GM12874 (cell line): ENCODE measurements at regions not wholly inside any gene's neighbourhood (a gene's known extent, or its start where the extent isn't known, plus 50 kb on each side); places are given as distances from the start of the nearest gene placed in this dataset.

Experiments
- TF ChIP-seq, protein P1 (sequence below): IDR thresholded peaks from 2 replicates; pipeline ENCODE4 v1.5.1; 2011; ENCODE audit warnings: low read depth, mild to moderate bottlenecking, control low read depth, low read length, moderate library complexity; ENCODE audit not compliant: insufficient read depth

- TF ChIP-seq, protein P1, sequence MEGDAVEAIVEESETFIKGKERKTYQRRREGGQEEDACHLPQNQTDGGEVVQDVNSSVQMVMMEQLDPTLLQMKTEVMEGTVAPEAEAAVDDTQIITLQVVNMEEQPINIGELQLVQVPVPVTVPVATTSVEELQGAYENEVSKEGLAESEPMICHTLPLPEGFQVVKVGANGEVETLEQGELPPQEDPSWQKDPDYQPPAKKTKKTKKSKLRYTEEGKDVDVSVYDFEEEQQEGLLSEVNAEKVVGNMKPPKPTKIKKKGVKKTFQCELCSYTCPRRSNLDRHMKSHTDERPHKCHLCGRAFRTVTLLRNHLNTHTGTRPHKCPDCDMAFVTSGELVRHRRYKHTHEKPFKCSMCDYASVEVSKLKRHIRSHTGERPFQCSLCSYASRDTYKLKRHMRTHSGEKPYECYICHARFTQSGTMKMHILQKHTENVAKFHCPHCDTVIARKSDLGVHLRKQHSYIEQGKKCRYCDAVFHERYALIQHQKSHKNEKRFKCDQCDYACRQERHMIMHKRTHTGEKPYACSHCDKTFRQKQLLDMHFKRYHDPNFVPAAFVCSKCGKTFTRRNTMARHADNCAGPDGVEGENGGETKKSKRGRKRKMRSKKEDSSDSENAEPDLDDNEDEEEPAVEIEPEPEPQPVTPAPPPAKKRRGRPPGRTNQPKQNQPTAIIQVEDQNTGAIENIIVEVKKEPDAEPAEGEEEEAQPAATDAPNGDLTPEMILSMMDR: no peak
Observed at GRCh38 chr12:92369636-92370035, 224.0 kb upstream of the BTG1 start.

GRCh38 chr12:92369056-92369455 lies 223.4 kb upstream of the BTG1 start:
- TF ChIP-seq, protein P1: no peak

GRCh38 chr12:92365836-92366235 lies 220.2 kb upstream of the BTG1 start:
- TF ChIP-seq, protein P1: no peak

GRCh38 chr12:92365333-92365732 lies 219.7 kb upstream of the BTG1 start:
- TF ChIP-seq, protein P1: no peak

GRCh38 chr12:92363295-92364146 lies 217.9 kb upstream of the BTG1 start:
- TF ChIP-seq, protein P1: no peak

- TF ChIP-seq, protein P1: no peak
Observed at GRCh38 chr12:92362785-92363184, 217.1 kb upstream of the BTG1 start.

DNA sequence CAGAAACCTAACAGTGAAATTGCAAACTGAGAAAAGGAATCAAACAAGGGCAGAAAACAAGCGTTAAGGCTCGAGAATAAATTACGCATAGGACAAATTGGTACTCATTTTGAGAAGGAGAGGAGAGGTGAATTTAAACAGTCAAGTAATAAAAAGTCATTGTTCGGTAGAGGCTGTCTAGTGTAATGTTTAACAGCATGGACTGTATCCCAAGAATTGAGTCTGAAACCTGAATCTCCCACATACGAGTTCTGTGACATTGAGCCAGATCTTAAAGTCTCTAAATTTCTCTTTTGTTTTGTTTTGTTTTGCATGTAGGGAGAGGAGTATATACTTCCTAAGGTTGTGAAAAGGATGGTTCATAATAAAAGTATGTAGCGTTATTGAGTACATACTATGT lies 216.5 kb upstream of the BTG1 start:
- TF ChIP-seq, protein P1: no peak
